ENCODE measurements at regions not wholly inside any gene's neighbourhood (a gene's known extent, or its start where the extent isn't known, plus 50 kb on each side); places are given as distances from the start of the nearest gene placed in this dataset.
"Not testable (repeated sequence)": the region's sequence is repeated elsewhere in the genome, so short reads cannot be mapped to it uniquely, and the experiment has no call there.

DNA sequence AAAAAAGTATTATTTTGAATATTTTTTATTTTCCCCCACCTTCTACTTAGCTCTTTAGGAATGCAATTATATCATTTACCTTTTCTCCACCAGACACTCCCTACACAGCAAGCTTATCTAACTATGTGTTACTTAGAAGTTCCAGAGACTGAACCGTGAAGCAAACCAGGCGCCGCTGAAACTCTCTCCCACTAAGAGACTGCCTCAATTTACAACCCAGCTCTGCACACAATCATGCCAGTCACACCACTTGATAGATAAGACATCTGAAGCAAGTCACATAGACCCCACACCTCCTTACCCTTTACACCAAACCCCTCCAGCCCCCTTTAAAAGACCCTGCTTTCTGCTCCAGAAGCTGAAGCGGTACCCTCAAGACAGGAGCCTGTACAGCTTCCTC lies 245.5 kb downstream of the S1PR1 start:
- no peaks in the 10 kb centered on the region for H3K36me3 ChIP-seq
- H3K27ac ChIP-seq = no peak overlapping the region
- TF ChIP-seq, protein P1, sequence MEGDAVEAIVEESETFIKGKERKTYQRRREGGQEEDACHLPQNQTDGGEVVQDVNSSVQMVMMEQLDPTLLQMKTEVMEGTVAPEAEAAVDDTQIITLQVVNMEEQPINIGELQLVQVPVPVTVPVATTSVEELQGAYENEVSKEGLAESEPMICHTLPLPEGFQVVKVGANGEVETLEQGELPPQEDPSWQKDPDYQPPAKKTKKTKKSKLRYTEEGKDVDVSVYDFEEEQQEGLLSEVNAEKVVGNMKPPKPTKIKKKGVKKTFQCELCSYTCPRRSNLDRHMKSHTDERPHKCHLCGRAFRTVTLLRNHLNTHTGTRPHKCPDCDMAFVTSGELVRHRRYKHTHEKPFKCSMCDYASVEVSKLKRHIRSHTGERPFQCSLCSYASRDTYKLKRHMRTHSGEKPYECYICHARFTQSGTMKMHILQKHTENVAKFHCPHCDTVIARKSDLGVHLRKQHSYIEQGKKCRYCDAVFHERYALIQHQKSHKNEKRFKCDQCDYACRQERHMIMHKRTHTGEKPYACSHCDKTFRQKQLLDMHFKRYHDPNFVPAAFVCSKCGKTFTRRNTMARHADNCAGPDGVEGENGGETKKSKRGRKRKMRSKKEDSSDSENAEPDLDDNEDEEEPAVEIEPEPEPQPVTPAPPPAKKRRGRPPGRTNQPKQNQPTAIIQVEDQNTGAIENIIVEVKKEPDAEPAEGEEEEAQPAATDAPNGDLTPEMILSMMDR (IDR thresholded peaks at IDR 0.05) = no peak
- no peak for TF ChIP-seq POLR2A (IDR thresholded peaks at IDR 0.05)
- H3K4me3 ChIP-seq (replicated peaks in 1 of 3) = no peak overlapping the region
- DNase-seq = no peak
- H3K9me3 ChIP-seq = no peaks in the 10 kb centered on the region
- H3K27me3 ChIP-seq = no peaks in the 10 kb centered on the region
- H3K4me1 ChIP-seq = peaks cover 6 to 14% of the 10 kb centered on the region in 2 donors
- intact Hi-C loops (cut with DNase I) = no loop called here
- 82 to 85% methylated on average over 4 of the region's 4 CpGs for WGBS, 2 donors

DNA sequence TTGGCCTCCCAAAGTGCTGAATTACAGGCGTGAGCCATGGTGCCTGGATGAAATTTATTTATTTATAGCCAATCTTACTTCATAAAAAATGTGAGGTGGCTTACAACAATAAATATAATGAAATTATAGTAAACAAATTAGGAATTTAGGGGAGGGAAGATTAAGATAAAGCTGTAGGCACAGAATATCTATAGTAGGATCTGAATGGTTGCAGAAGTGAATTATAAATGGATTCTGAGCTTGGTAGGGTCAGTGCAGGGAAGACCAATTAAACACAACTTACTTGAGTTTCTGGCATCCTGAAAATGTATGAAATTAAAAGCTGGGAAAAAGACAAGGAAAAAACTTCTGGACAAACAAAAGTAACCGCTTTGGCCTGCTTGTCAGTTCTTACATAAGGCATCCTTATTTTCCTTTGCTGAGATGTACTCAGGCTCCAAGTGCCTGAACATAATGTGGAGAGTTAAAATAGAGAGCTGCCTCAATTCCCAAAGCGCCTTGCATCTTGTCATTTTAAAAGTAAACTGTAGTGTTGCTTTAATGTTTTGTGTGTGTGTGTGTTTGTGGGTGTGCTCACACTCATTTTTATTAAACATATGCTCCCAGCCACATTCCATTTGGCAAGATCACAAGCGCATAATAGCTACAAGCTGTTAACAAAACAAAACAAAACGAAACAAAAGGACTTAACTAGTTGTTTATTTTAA lies 247.3 kb downstream of the S1PR1 start:
- Histone ChIP-seq H3K4me3 (replicated peaks in 1 of 3) (no peak overlapping the region), H3K36me3 (no peaks in the 10 kb centered on the region), H3K27me3 (no peaks in the 10 kb centered on the region), H3K9me3 (no peaks in the 10 kb centered on the region), H3K27ac (no peak overlapping the region), H3K4me1 (peaks cover 6 to 14% of the 10 kb centered on the region in 2 donors)
- WGBS, 2 donors = 55 to 65% methylated on average over 5 of the region's 5 CpGs
- intact Hi-C loops (cut with DNase I) = no loop called here
- no peak for DNase-seq
- no peak for TF ChIP-seq POLR2A (IDR thresholded peaks at IDR 0.05)

DNA sequence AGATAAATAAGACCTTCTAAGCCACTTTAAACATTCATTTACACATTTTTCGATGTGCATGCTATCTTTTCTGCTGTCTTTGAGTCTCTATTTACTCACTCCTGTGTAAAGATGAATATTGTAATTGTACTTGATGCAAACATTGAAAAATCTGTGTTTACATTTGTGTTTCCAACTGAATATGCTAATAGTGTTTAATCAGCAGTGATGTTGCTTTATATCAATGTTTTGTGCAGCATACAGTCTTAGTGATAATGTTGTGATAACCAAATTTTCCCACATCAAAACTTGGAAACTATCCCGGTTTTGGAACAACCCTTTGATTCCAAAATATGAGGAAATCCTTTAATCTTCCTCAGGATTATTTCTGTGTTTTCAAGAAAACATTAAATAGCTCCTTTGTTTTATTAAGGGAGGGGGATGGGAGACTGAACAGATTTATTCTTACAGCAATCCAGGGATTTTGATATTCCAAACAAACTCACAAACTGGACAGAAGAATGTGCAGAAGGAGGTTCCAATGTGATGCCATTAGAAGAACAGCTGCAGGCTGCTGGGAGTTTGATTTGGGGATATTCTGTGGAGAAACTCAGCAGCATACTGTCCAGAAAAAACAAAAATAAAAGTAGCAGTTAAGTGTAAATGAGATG lies 248.0 kb downstream of the S1PR1 start:
- H3K9me3 ChIP-seq = no peaks in the 10 kb centered on the region
- TF ChIP-seq, protein P1 (IDR thresholded peaks at IDR 0.05) = no peak
- TF ChIP-seq POLR2A (IDR thresholded peaks at IDR 0.05) = no peak
- 34 to 38% methylated on average over 2 of the region's 2 CpGs for WGBS, 2 donors
- no peak for DNase-seq
- H3K27me3 ChIP-seq = no peaks in the 10 kb centered on the region
- no peak overlapping the region for H3K4me3 ChIP-seq (replicated peaks in 1 of 3)
- H3K27ac ChIP-seq = no peak overlapping the region
- H3K4me1 ChIP-seq = peaks cover 6 to 14% of the 10 kb centered on the region in 2 donors
- intact Hi-C loops (cut with DNase I) = no loop called here
- no peaks in the 10 kb centered on the region for H3K36me3 ChIP-seq

DNA sequence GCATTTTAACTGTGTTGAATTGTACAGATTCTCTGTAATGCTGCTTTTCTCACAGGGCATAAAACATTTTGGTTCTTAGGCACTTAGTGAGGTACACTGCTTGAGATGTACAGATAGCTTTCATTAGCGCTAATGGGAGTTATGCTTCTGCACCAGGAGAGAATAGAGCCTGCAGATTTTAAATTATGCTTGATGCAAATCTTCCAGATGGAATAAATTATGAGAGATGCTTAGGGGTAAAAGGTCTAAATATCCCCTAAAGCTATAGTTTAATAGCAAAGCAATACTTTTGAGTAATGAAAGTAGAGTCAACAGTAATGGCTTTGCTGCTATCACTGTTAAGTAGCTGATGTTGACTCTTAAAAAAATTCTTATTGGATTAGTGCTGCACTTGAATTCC lies 248.9 kb downstream of the S1PR1 start:
- Histone ChIP-seq H3K27me3 (no peaks in the 10 kb centered on the region), H3K4me1 (peaks cover 5 to 12% of the 10 kb centered on the region in 2 donors), H3K9me3 (no peaks in the 10 kb centered on the region), H3K27ac (no peak overlapping the region), H3K4me3 (replicated peaks in 1 of 3) (no peak overlapping the region), H3K36me3 (no peaks in the 10 kb centered on the region)
- 0 to 41% methylated on average over 1 of the region's 1 CpG for WGBS, 2 donors
- intact Hi-C loops (cut with DNase I) = no loop called here
- DNase-seq = no peak
- no peak for TF ChIP-seq POLR2A (IDR thresholded peaks at IDR 0.05)
- TF ChIP-seq, protein P1 (IDR thresholded peaks at IDR 0.05) = no peak

DNA sequence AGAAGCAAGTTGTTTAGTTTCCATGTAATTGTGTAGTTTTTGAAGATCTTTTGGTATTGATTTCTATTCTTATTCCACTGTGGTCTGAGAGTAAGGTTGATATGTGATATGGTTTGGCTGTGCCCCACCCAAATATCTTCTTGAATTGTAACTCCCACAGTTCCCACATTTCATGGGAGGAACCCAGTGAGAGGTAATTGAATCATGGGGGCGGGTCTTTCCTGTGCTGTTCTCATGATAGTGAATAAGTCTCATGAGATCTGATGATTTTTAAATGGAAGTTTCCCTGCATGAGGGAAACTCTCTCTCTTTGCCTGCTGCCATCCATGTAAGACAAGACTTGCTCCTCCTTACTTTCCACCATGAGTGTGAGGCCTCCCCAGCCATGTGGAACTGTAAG lies 255.3 kb downstream of the S1PR1 start:
- H3K9me3 ChIP-seq; H3K27ac ChIP-seq; intact Hi-C loops (cut with DNase I); H3K36me3 ChIP-seq; H3K4me3 ChIP-seq (replicated peaks in 1 of 3); H3K27me3 ChIP-seq; DNase-seq; H3K4me1 ChIP-seq: not testable (repeated sequence)
- WGBS, 2 donors = 93 to 100% methylated on average over 1 of the region's 1 CpG

DNA sequence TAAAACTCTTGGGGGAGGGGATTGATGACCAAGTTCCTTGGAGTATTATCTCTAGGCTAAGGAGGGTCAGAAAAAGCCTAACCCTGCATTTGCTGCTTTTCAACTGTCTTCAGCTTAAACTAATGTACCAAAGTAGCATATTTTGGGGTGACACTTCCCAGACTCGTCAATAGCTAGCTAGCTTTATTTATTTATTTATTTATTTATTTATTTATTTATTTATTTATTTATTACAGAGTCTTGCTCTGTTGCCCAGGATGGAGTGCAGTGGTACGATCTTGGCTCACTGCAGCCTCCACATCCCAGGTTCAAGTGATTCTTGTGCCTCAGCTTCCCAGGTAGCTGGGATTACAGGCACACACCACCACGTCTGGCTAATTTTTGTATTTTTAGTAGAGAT lies 257.1 kb downstream of the S1PR1 start:
- 88 to 93% methylated on average over 3 of the region's 3 CpGs for WGBS, 2 donors
- H3K27me3 ChIP-seq; H3K4me1 ChIP-seq; H3K36me3 ChIP-seq; DNase-seq; H3K4me3 ChIP-seq (replicated peaks in 1 of 3); intact Hi-C loops (cut with DNase I); H3K27ac ChIP-seq; H3K9me3 ChIP-seq: not testable (repeated sequence)
